ENCODE measurements at regions not wholly inside any gene's neighbourhood (a gene's known extent, or its start where the extent isn't known, plus 50 kb on each side); places are given as distances from the start of the nearest gene placed in this dataset.

DNA sequence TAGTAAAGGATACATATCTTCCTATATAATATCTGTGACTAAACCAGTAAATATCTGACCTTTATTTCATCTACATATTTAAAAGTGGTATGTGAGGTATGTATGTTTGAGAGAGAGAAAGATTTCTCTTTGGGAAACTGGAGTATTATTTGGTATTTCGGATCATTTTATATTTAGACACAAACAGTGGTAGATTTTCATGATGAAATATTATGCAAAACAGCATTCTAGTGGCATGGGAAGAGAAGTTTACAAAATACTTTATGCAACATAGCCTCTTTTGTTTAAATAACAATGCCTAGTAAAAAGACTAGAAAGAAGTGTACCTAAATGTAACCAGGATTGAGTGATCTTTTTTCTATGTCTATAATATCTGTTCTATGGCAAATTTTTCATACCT lies 98.6 kb upstream of the TMEM168 start:
- no CpG with 5 or more reads among the region's 1 CpG for WGBS (ENCODE audit: insufficient coverage)
- no peak for DNase-seq
- H3K27ac ChIP-seq (ENCODE audit: low read length), result no peak overlapping the region

DNA sequence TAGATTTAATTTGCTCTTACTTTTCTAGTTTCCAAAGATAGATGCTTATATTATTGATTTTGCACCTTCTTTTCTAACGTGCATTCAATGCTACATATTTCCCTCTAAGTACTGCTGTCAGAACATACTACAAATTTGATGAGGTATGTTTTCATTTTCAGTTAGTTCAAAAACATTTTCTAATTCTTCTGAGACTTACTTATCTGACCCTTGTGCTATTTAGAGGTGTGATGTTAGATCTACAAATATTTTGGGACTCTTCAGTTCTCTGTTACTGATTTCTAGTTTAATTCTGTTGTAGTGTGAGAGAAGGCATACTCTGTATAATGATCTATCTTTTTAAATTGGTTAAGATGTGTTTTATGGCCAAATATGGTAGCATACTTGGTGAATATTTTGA lies 97.8 kb upstream of the TMEM168 start:
- no CpG with 5 or more reads among the region's 1 CpG for WGBS (ENCODE audit: insufficient coverage)
- no peak overlapping the region for H3K27ac ChIP-seq (ENCODE audit: low read length)
- H3K4me1 ChIP-seq (ENCODE audit: control insufficient read depth, insufficient read depth, low read length), result no peaks in the 10 kb centered on the region
- no peaks in the 10 kb centered on the region for H3K27me3 ChIP-seq (ENCODE audit: control insufficient read depth, insufficient read depth, low read length)
- H3K36me3 ChIP-seq (ENCODE audit: control insufficient read depth, insufficient read depth, low read length), result peaks cover 3% of the 10 kb centered on the region
- DNase-seq, result no peak
- H3K9me3 ChIP-seq (replicated peaks; ENCODE audit: control insufficient read depth, low read depth, low read length), result peaks cover under 1% of the 10 kb centered on the region
- H3K4me3 ChIP-seq (ENCODE audit: low read length), result no peak overlapping the region

More for the DNA sequence above, 98.6 kb upstream of the TMEM168 start:
- H3K4me1 ChIP-seq (ENCODE audit: control insufficient read depth, insufficient read depth, low read length), result no peaks in the 10 kb centered on the region
- no peak overlapping the region for H3K4me3 ChIP-seq (ENCODE audit: low read length)
- H3K36me3 ChIP-seq (ENCODE audit: control insufficient read depth, insufficient read depth, low read length), result peaks cover 9% of the 10 kb centered on the region
- no peaks in the 10 kb centered on the region for H3K27me3 ChIP-seq (ENCODE audit: control insufficient read depth, insufficient read depth, low read length)
- H3K9me3 ChIP-seq (replicated peaks; ENCODE audit: control insufficient read depth, low read depth, low read length), result peaks cover 2% of the 10 kb centered on the region

DNA sequence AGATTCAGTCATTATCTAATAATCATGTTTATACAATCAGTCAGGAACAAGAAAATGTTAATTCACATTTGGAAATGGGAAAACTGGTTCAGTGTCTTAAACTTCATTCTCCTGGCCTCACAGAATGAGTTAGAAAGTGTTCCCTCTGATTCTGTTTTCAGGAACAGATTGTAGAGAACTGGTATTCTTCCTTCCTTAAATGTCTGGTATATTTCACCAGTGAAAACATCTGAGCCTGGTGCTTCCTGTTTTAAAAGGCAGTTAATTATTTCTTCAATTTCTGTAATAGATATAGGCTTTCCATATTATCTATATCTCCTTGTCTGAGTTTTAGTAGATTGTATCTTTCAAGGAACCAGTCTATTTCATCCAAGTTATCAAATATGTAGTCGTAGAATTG lies 97.1 kb upstream of the TMEM168 start:
- Histone ChIP-seq H3K9me3 (replicated peaks; ENCODE audit: control insufficient read depth, low read depth, low read length) (no peaks in the 10 kb centered on the region), H3K27me3 (ENCODE audit: control insufficient read depth, insufficient read depth, low read length) (no peaks in the 10 kb centered on the region), H3K4me1 (ENCODE audit: control insufficient read depth, insufficient read depth, low read length) (no peaks in the 10 kb centered on the region), H3K27ac (ENCODE audit: low read length) (no peak overlapping the region), H3K36me3 (ENCODE audit: control insufficient read depth, insufficient read depth, low read length) (no peaks in the 10 kb centered on the region), H3K4me3 (ENCODE audit: low read length) (no peak overlapping the region)
- WGBS (ENCODE audit: insufficient coverage), result no CpG with 5 or more reads among the region's 1 CpG
- DNase-seq, result no peak

DNA sequence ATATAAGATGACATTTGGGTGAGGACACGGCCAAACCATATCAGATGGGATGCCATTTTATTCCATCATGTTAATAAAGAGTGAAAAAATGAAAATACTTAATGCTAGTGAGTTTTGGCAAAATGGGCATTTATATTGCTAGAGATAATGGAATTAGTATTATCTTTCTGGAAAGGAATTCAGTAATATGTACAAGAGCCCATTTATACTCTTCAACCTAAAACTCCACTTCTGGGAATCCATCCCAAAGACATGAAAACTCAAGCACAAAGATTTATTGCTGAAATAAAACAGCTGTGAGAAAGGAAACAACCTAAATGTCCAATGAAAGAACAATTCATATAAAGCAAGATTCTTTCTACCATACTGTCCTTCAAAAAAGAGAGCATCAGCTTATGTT lies 96.0 kb upstream of the TMEM168 start:
- no peaks in the 10 kb centered on the region for H3K36me3 ChIP-seq (ENCODE audit: control insufficient read depth, insufficient read depth, low read length)
- H3K4me1 ChIP-seq (ENCODE audit: control insufficient read depth, insufficient read depth, low read length), result peaks cover 10% of the 10 kb centered on the region
- no peak overlapping the region for H3K27ac ChIP-seq (ENCODE audit: low read length)
- no peaks in the 10 kb centered on the region for H3K27me3 ChIP-seq (ENCODE audit: control insufficient read depth, insufficient read depth, low read length)
- no CpG with 5 or more reads among the region's 1 CpG for whole genome bisulfite sequencing (ENCODE audit: insufficient coverage)
- H3K4me3 ChIP-seq (ENCODE audit: low read length), result no peak overlapping the region
- H3K9me3 ChIP-seq (replicated peaks; ENCODE audit: control insufficient read depth, low read depth, low read length), result no peaks in the 10 kb centered on the region
- DNase-seq, result peak; percentile 36

DNA sequence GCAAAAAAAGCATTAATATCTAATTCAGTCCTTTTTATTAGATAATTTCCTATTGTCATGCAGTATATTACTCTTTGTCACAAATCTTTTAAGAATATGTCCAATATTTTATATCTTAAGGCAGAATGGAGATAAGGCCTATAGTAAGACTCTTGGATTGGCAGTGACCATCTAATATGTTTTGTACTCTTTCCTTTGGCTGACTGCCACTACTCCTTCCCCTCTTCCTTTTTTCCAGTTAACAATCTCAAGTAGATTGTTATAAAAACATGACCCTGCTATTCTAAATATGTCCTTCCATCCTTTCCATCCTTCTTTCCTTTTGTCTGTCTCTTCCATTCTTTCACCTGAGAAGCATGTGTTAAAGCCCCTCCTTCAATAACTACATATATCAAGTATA lies 92.8 kb upstream of the TMEM168 start:
- peaks cover 13% of the 10 kb centered on the region for H3K4me1 ChIP-seq (ENCODE audit: control insufficient read depth, insufficient read depth, low read length)
- no peak overlapping the region for H3K4me3 ChIP-seq (ENCODE audit: low read length)
- no peak overlapping the region for H3K27ac ChIP-seq (ENCODE audit: low read length)
- no peaks in the 10 kb centered on the region for H3K36me3 ChIP-seq (ENCODE audit: control insufficient read depth, insufficient read depth, low read length)
- no peaks in the 10 kb centered on the region for H3K27me3 ChIP-seq (ENCODE audit: control insufficient read depth, insufficient read depth, low read length)
- H3K9me3 ChIP-seq (replicated peaks; ENCODE audit: control insufficient read depth, low read depth, low read length), result no peaks in the 10 kb centered on the region
- peak; percentile 53 for DNase-seq

DNA sequence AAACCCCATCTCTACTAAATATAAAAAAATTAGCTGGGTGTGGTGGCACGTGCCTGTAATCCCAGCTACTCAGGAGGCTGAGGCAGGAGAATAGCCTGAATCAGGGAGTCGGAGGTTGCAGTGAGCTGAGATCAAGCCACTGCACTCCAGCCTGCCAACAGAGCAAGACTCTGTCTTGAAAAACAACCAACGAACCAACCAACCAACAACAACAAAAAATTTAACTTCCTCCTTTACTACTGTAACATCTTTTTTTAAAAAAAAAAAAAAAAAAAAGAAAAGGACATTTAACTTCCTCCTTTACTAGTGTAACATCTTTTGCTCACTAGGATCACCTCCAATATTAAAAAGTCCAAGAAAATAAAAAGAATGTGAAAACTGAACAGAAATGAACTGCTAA lies 92.3 kb upstream of the TMEM168 start:
- Histone ChIP-seq H3K27ac (ENCODE audit: low read length) (no peak overlapping the region), H3K36me3 (ENCODE audit: control insufficient read depth, insufficient read depth, low read length) (no peaks in the 10 kb centered on the region), H3K9me3 (replicated peaks; ENCODE audit: control insufficient read depth, low read depth, low read length) (no peaks in the 10 kb centered on the region), H3K27me3 (ENCODE audit: control insufficient read depth, insufficient read depth, low read length) (no peaks in the 10 kb centered on the region), H3K4me1 (ENCODE audit: control insufficient read depth, insufficient read depth, low read length) (peaks cover 13% of the 10 kb centered on the region), H3K4me3 (ENCODE audit: low read length) (no peak overlapping the region)
- WGBS (ENCODE audit: insufficient coverage), result 80% methylated on average over 2 of the region's 3 CpGs
- DNase-seq, result no peak

DNA sequence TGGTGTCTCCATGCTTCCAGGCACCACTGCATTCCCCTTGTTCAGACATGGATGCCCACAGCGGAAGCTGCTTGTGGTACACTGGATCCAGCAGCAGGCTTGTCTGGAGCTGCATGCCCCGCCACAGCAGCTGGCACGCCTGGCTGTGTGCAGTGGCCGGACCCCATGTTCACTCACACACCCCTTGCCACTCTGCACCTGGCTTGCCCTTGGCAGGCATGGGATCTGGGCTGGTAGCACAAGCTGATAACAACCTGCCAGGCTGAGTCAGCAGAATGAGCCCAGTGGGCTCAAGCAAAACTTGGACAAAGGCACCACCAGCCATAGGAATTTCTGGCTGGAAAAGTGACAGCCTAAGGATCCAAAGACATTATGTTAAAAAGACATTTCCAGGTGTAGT lies 91.8 kb upstream of the TMEM168 start:
- H3K4me1 ChIP-seq (ENCODE audit: control insufficient read depth, insufficient read depth, low read length), result peaks cover 13% of the 10 kb centered on the region
- no CpG with 5 or more reads among the region's 4 CpGs for WGBS (ENCODE audit: insufficient coverage)
- DNase-seq, result no peak

DNA sequence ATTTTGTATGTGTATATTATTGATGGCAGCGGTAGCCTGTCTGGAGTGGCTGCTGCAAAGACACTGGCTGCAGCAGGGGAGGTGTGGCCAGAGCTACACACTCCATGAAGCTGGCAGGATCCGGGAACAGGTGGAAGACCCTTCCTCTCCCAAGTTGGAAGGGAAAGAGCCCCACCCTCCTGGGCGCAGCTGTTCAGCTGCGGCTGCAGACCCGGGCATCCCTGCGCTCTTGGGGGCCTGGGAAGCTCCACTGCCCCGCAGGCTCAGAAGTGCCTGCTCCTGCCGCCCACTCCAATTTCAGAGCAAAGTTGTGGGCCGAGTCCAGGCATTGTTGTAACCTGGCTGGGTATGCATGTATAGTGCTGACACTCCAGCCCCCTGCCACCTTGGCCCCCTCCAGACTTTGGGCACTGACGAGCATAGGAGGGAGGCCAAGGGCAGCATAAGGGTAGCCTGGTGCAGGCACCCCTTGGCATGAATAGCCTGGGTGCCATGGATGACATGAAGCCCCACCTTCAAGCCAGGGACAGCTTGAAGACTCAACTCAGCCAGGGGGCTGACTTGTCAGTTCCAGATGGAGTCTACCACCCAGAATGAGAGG lies 90.7 kb upstream of the TMEM168 start:
- Histone ChIP-seq H3K9me3 (replicated peaks; ENCODE audit: control insufficient read depth, low read depth, low read length) (no peaks in the 10 kb centered on the region), H3K4me3 (ENCODE audit: low read length) (no peak overlapping the region), H3K36me3 (ENCODE audit: control insufficient read depth, insufficient read depth, low read length) (no peaks in the 10 kb centered on the region), H3K4me1 (ENCODE audit: control insufficient read depth, insufficient read depth, low read length) (peaks cover 13% of the 10 kb centered on the region), H3K27ac (ENCODE audit: low read length) (peak overlapping the region; percentile 13), H3K27me3 (ENCODE audit: control insufficient read depth, insufficient read depth, low read length) (no peaks in the 10 kb centered on the region)
- WGBS (ENCODE audit: insufficient coverage), result 93% methylated on average over 3 of the region's 10 CpGs
- peak; percentile 78 for DNase-seq

More for the DNA sequence above, 91.8 kb upstream of the TMEM168 start:
- Histone ChIP-seq H3K27me3 (ENCODE audit: control insufficient read depth, insufficient read depth, low read length) (no peaks in the 10 kb centered on the region), H3K4me3 (ENCODE audit: low read length) (no peak overlapping the region), H3K27ac (ENCODE audit: low read length) (no peak overlapping the region), H3K9me3 (replicated peaks; ENCODE audit: control insufficient read depth, low read depth, low read length) (no peaks in the 10 kb centered on the region), H3K36me3 (ENCODE audit: control insufficient read depth, insufficient read depth, low read length) (no peaks in the 10 kb centered on the region)

DNA sequence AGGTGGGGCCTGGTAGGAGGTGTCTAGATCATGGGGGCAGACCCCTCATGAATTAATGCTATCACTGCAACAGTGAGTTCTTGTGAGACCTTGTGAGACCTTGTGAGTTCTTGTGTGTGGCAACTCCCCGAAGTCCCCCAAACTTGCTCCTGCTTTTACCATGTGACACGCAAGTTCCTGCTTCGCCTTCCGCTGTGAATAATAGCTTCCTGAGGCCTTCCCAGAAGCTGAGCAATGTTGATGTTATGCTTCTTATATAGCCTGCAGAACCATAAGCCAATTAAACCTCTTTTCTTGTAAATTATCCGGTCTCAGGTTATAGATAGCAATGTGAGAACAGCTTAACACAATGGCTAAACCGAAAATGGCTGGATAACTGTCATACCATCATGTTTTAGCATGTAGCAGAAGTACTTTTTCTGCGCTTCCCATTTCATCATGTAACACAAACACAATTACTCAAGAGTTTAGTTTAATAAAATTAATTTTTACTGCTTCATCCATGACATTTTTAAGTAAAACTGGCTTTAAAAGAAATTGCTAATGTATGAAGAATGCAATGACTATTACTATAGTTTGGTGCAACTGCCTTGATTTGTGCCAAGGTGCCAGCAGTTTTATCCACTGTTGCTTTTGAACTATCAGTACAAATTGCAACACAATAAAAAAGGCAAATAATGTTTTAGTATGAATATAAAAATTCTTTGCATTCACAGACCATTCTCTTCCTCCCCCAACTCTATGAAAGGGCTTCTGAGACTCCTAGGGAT lies 87.7 kb upstream of the TMEM168 start:
- Histone ChIP-seq H3K4me1 (ENCODE audit: control insufficient read depth, insufficient read depth, low read length) (peaks cover 13% of the 10 kb centered on the region), H3K36me3 (ENCODE audit: control insufficient read depth, insufficient read depth, low read length) (no peaks in the 10 kb centered on the region), H3K4me3 (ENCODE audit: low read length) (no peak overlapping the region), H3K27ac (ENCODE audit: low read length) (no peak overlapping the region), H3K27me3 (ENCODE audit: control insufficient read depth, insufficient read depth, low read length) (no peaks in the 10 kb centered on the region), H3K9me3 (replicated peaks; ENCODE audit: control insufficient read depth, low read depth, low read length) (no peaks in the 10 kb centered on the region)
- WGBS (ENCODE audit: insufficient coverage), result 100% methylated on average over 1 of the region's 7 CpGs
- no peak for DNase-seq

DNA sequence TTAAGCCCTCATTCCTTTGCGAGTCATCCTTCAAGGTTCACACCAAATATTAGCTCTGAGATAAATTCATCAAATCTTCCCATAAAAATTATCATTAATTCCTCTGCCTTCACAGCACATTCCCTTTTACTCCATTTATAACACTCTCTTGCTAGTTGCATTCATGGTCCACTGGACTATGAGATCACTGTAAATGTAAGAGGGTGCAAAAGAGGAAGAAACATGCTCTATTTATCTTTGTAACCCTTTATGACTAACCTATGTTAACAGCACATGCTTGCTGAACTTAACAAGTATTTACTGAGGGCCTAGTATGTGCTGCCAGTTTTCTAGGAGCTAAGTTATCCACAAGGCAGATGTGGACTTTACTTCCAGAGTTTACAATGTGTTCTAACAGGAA lies 86.7 kb upstream of the TMEM168 start:
- H3K4me3 ChIP-seq (ENCODE audit: low read length), result no peak overlapping the region
- no peaks in the 10 kb centered on the region for H3K9me3 ChIP-seq (replicated peaks; ENCODE audit: control insufficient read depth, low read depth, low read length)
- 100% methylated on average over 1 of the region's 1 CpG for WGBS (ENCODE audit: insufficient coverage)
- DNase-seq, result no peak
- no peak overlapping the region for H3K27ac ChIP-seq (ENCODE audit: low read length)
- peaks cover 10% of the 10 kb centered on the region for H3K4me1 ChIP-seq (ENCODE audit: control insufficient read depth, insufficient read depth, low read length)
- no peaks in the 10 kb centered on the region for H3K36me3 ChIP-seq (ENCODE audit: control insufficient read depth, insufficient read depth, low read length)
- no peaks in the 10 kb centered on the region for H3K27me3 ChIP-seq (ENCODE audit: control insufficient read depth, insufficient read depth, low read length)
